HCT116 (cell line): ENCODE measurements at regions not wholly inside any gene's neighbourhood (a gene's known extent, or its start where the extent isn't known, plus 50 kb on each side); places are given as distances from the start of the nearest gene placed in this dataset.

Source experiments
- ATAC-seq: fragments of 200-7000 bp; cut with Tn5 transposase; 2 replicates; pipeline ENCODE4 v1.9.1; 2020; ENCODE audit warnings: mild to moderate bottlenecking, moderate library complexity
- BruUV-seq: library from RNA; stranded (reverse); fragments of 400-500 nt; replicated peaks from 2 replicates; lab custom pipeline; 2021; lab: Mats Ljungman, UMichigan
- CTCF ChIA-PET: fragments of 300-600 bp; sonication (Branson Sonifier 250); formaldehyde crosslinking; loops from one replicate; lab custom pipeline; 2021; ENCODE audit warnings: antibody characterized with exemption; lab: Charles Lee
- POLR2A ChIA-PET: fragments of 300-600, 350-600 bp; sonication (Branson Sonifier 250); formaldehyde crosslinking; loops from one replicate; lab custom pipeline; 2021; ENCODE audit warnings: antibody characterized with exemption; lab: Charles Lee
- RAD21 ChIA-PET, 2 experiments: fragments of 300-600 bp; sonication (Branson Sonifier 250); formaldehyde crosslinking; loops; one replicate each; lab custom pipeline; 2023; ENCODE audit warnings: low total read pairs in 2 of 2; ENCODE audit not compliant: uncharacterized antibody in 2 of 2, unreplicated experiment in 2 of 2, low non-redundant PET in 1 of 2; lab: Charles Lee
- DNase-seq: peaks from one replicate; pipeline ENCODE4 v3.0.0-alpha.2; 2010; ENCODE audit warnings: low read depth, low spot score
- H2AFZ ChIP-seq: fragments of 200-600 bp; shearing (Covaris generic), sonication (generic); 2 replicates; pipeline ENCODE4 v1.6.1; 2017; ENCODE audit warnings: low read depth, mixed run types, mixed read lengths, antibody characterized with exemption, low read length; ENCODE audit not compliant: poor library complexity, severe bottlenecking
- H3K27ac ChIP-seq: 2 replicates; pipeline ENCODE4 v1.5.1; 2012; ENCODE audit warnings: low read depth, low read length
- H3K27me3 ChIP-seq: fragments of 200-600 bp; sonication (generic); 2 replicates; pipeline ENCODE4 v1.6.1; 2016; ENCODE audit warnings: mixed run types, low read length, mixed read lengths; ENCODE audit not compliant: insufficient read depth
- H3K36me3 ChIP-seq, 2 experiments: fragments of 200-500 bp in 1 of 2; fragments of 200-600 bp in 1 of 2; sonication (Bioruptor generic) in 1 of 2; sonication (generic) in 1 of 2; 2 replicates each; pipeline versions ENCODE4 v1.5.1 to v1.6.1; 2014 to 2016; ENCODE audit warnings: low read length in 2 of 2, inconsistent platforms in 1 of 2, mixed read lengths in 1 of 2, mixed run types in 1 of 2; ENCODE audit not compliant: insufficient read depth in 2 of 2, control insufficient read depth in 1 of 2
- H3K4me1 ChIP-seq, 2 experiments: fragments of 200-600 bp in 1 of 2; sonication (generic) in 1 of 2; 2 replicates each; pipeline versions ENCODE4 v1.5.1 to v1.6.1; 2012 to 2017; ENCODE audit warnings: low read length in 2 of 2, inconsistent platforms in 1 of 2, mild to moderate bottlenecking in 1 of 2, mixed read lengths in 1 of 2, mixed run types in 1 of 2, moderate library complexity in 1 of 2; ENCODE audit not compliant: insufficient read depth in 2 of 2, control insufficient read depth in 1 of 2
- H3K4me2 ChIP-seq: fragments of 200-600 bp; sonication (generic); 2 replicates; pipeline ENCODE4 v1.6.1; 2017; ENCODE audit warnings: mixed run types, low read length, mixed read lengths
- H3K4me3 ChIP-seq, 2 experiments: fragments of 200-600 bp in 1 of 2; sonication (generic) in 1 of 2; replicated peaks in 1 of 2; 2 replicates each; pipeline ENCODE4 v1.5.1; 2011 to 2016; ENCODE audit warnings: low read length in 2 of 2, control low read depth in 1 of 2, low read depth in 1 of 2, mild to moderate bottlenecking in 1 of 2, mixed read lengths in 1 of 2, mixed run types in 1 of 2
- H3K79me2 ChIP-seq: fragments of 200-600 bp; sonication (generic); 2 replicates; pipeline ENCODE4 v1.6.1; 2017; ENCODE audit warnings: mild to moderate bottlenecking, mixed run types, low read length, moderate library complexity, mixed read lengths; ENCODE audit not compliant: insufficient read depth
- H3K9ac ChIP-seq: fragments of 200-600 bp; sonication (generic); 2 replicates; pipeline ENCODE4 v1.6.1; 2016; ENCODE audit warnings: low read length, mixed read lengths
- H3K9me2 ChIP-seq: fragments of 200-600 bp; sonication (generic), shearing (Covaris generic); 2 replicates; pipeline ENCODE4 v1.6.1; 2017; ENCODE audit warnings: mixed run types, mild to moderate bottlenecking, moderate library complexity; ENCODE audit not compliant: insufficient read depth
- H3K9me3 ChIP-seq, 2 experiments: fragments of 200-500 bp in 1 of 2; fragments of 200-600 bp in 1 of 2; sonication (Bioruptor generic) in 1 of 2; sonication (generic) in 1 of 2; 2 replicates each; pipeline ENCODE4 v1.6.1; 2014 to 2017; ENCODE audit warnings: low read length in 2 of 2, mixed read lengths in 2 of 2, inconsistent platforms in 1 of 2, low read depth in 1 of 2, mild to moderate bottlenecking in 1 of 2, mixed run types in 1 of 2, moderate library complexity in 1 of 2; ENCODE audit not compliant: control insufficient read depth in 1 of 2, insufficient read depth in 1 of 2
- H4K20me1 ChIP-seq: fragments of 200-600 bp; sonication (generic), shearing (Covaris generic); 2 replicates; pipeline ENCODE4 v1.6.1; 2017; ENCODE audit warnings: mixed run types, mild to moderate bottlenecking, moderate library complexity; ENCODE audit not compliant: insufficient read depth
- ATF3 ChIP-seq: IDR thresholded peaks from 2 replicates; pipeline ENCODE4 v1.6.1; 2012
- CBX3 ChIP-seq: IDR thresholded peaks from 2 replicates; pipeline ENCODE4 v1.6.1; 2012; ENCODE audit warnings: low read depth
- EGR1 ChIP-seq: IDR thresholded peaks from 2 replicates; pipeline ENCODE4 v1.6.1; 2012; ENCODE audit warnings: low read depth
- ELF1 ChIP-seq: IDR thresholded peaks from 2 replicates; pipeline ENCODE4 v1.6.1; 2012; ENCODE audit warnings: low read depth, borderline replicate concordance
- EZH2phosphoT487 ChIP-seq: fragments of 200-600 bp; IDR thresholded peaks from 2 replicates; pipeline ENCODE4 v1.6.1; 2018; ENCODE audit warnings: antibody characterized with exemption, borderline replicate concordance
- FOSL1 ChIP-seq: IDR thresholded peaks from 2 replicates; pipeline ENCODE4 v1.6.1; 2012; ENCODE audit warnings: low read depth
- JUND ChIP-seq: IDR thresholded peaks from 2 replicates; pipeline ENCODE4 v1.6.1; 2012
- MAX ChIP-seq: IDR thresholded peaks from 2 replicates; pipeline ENCODE4 v1.6.1; 2012
- POLR2AphosphoS5 ChIP-seq: IDR thresholded peaks from 2 replicates; pipeline ENCODE4 v1.6.1; 2011; ENCODE audit warnings: mild to moderate bottlenecking, low read depth, low read length, moderate library complexity
- SIN3A ChIP-seq: IDR thresholded peaks from 2 replicates; pipeline ENCODE4 v1.6.1; 2012; ENCODE audit warnings: low read depth
- SRF ChIP-seq: IDR thresholded peaks from 2 replicates; pipeline ENCODE4 v1.6.1; 2012; ENCODE audit warnings: low read depth
- YY1 ChIP-seq: IDR thresholded peaks from 2 replicates; pipeline ENCODE4 v1.6.1; 2011; ENCODE audit warnings: low read length, low read depth, moderate library complexity, mild to moderate bottlenecking; ENCODE audit not compliant: insufficient replicate concordance; ENCODE audit errors: extremely low read depth
- ZBTB33 ChIP-seq: IDR thresholded peaks from 2 replicates; pipeline ENCODE4 v1.6.1; 2011; ENCODE audit warnings: mild to moderate bottlenecking, low read length, moderate library complexity; ENCODE audit not compliant: insufficient replicate concordance; ENCODE audit errors: extremely low read depth
- ZFX ChIP-seq: fragments of 450-650 bp; IDR thresholded peaks from 2 replicates; pipeline ENCODE4 v1.6.1; 2017
- ZNF274 ChIP-seq: fragments of 200-500 bp; sonication (Bioruptor generic); IDR thresholded peaks from 2 replicates; pipeline ENCODE4 v1.6.1; 2014; ENCODE audit warnings: mild to moderate bottlenecking, low read depth, low read length, inconsistent platforms
- intact Hi-C: fragments of 100-400 bp; cut with micrococcal nuclease; formaldehyde crosslinking; loops from 2 replicates; pipeline ENCODE4 v1.10.0; 2022

GRCh38 chr7:68958571-68958970 is 639.7 kb upstream of the AUTS2 start:
- no peak for TF ChIP-seq EZH2phosphoT487
- TF ChIP-seq, all 23 proteins: peak for 0
- Histone ChIP-seq H3K79me2 (no peaks in the 10 kb centered on the region), H2AFZ (no peak overlapping the region), H3K9me3 (peaks cover 0 to 7% of the 10 kb centered on the region in 2 experiments; a peak in 2 of 4 replicates), H3K27ac (no peak overlapping the region), H3K4me1 (no peaks in the 10 kb centered on the region), H4K20me1 (no peaks in the 10 kb centered on the region), H3K4me3 (no peak overlapping the region), H3K27me3 (no peaks in the 10 kb centered on the region), H3K9me2 (no peaks in the 10 kb centered on the region), H3K36me3 (no peaks in the 10 kb centered on the region), H3K9ac (no peak overlapping the region), H3K4me2 (no peak overlapping the region)
- ATAC-seq (no peak), DNase-seq (no peak)
- ChIA-PET CTCF (no interaction called here), POLR2A (no interaction called here), RAD21 (no interaction called here)
- intact Hi-C loops = no loop called here
- BruUV-seq = no TSS peak

GRCh38 chr7:68963552-68963951 is 634.7 kb upstream of the AUTS2 start:
- H3K4me2 ChIP-seq = no peak overlapping the region
- no peak overlapping the region for H3K9ac ChIP-seq
- ATAC-seq = no peak
- H3K9me3 ChIP-seq = peaks cover 0 to 17% of the 10 kb centered on the region in 2 experiments; a peak in 2 of 4 replicates
- H3K79me2 ChIP-seq = no peaks in the 10 kb centered on the region
- no peak for TF ChIP-seq YY1
- no peak for TF ChIP-seq ATF3
- TF ChIP-seq JUND = no peak
- no peak for TF ChIP-seq ELF1
- TF ChIP-seq ZNF274 = no peak
- no peak for TF ChIP-seq EGR1
- no peak for TF ChIP-seq SIN3A
- TF ChIP-seq CBX3 = no peak
- no peak for TF ChIP-seq ZBTB33
- TF ChIP-seq ZFX = no peak
- TF ChIP-seq MAX = no peak
- no peak for TF ChIP-seq POLR2AphosphoS5
- no peak for TF ChIP-seq FOSL1
- TF ChIP-seq SRF = no peak
- CTCF ChIA-PET = no interaction called here
- H3K27me3 ChIP-seq = no peaks in the 10 kb centered on the region
- DNase-seq = no peak
- no peaks in the 10 kb centered on the region for H3K36me3 ChIP-seq
- no peak overlapping the region for H3K4me3 ChIP-seq
- no peaks in the 10 kb centered on the region for H3K9me2 ChIP-seq
- BruUV-seq = no TSS peak
- RAD21 ChIA-PET = no interaction called here
- intact Hi-C loops = no loop called here
- no peaks in the 10 kb centered on the region for H4K20me1 ChIP-seq
- H3K4me1 ChIP-seq = no peaks in the 10 kb centered on the region
- POLR2A ChIA-PET = no interaction called here
- no peak overlapping the region for H3K27ac ChIP-seq
- no peak overlapping the region for H2AFZ ChIP-seq
